Neutrophil (primary cell): ENCODE measurements at regions not wholly inside any gene's neighbourhood (a gene's known extent, or its start where the extent isn't known, plus 50 kb on each side); places are given as distances from the start of the nearest gene placed in this dataset.

ENCODE experiments used
- H3K27ac ChIP-seq: fragments of 200-600 bp; sonication (generic); 2 replicates; pipeline ENCODE4 v1.5.1; 2016; ENCODE audit warnings: mild to moderate bottlenecking, moderate library complexity
- H3K27me3 ChIP-seq: fragments of 200-600 bp; sonication (generic); 2 replicates; pipeline ENCODE4 v1.6.0; 2016; ENCODE audit warnings: mild to moderate bottlenecking
- H3K36me3 ChIP-seq: fragments of 200-600 bp; sonication (generic); 2 replicates; pipeline ENCODE4 v1.5.1; 2017
- H3K4me1 ChIP-seq, 2 experiments: fragments of 200-600 bp in 1 of 2; sonication (generic) in 1 of 2; 1 replicate in 1 of 2; 2 replicates in 1 of 2; pipeline versions ENCODE4 v1.5.1 to v1.6.1; 2013 to 2016; ENCODE audit warnings: low read depth in 1 of 2, low read length in 1 of 2, mild to moderate bottlenecking in 1 of 2, moderate library complexity in 1 of 2; ENCODE audit not compliant: control insufficient read depth in 1 of 2, insufficient read depth in 1 of 2
- H3K4me3 ChIP-seq, 2 experiments: fragments of 200-600 bp in 1 of 2; sonication (generic) in 1 of 2; 1 replicate in 1 of 2; 2 replicates in 1 of 2; pipeline ENCODE4 v1.5.1; 2013 to 2016; ENCODE audit warnings: low read depth in 1 of 2, low read length in 1 of 2, mild to moderate bottlenecking in 1 of 2, moderate library complexity in 1 of 2
- H3K9me3 ChIP-seq: fragments of 200-600 bp; sonication (generic); 2 replicates; pipeline ENCODE4 v1.5.1; 2016
- CTCF ChIP-seq: fragments of 200-600 bp; sonication (generic); IDR thresholded peaks from 2 replicates; pipeline ENCODE4 v1.5.1; 2016; ENCODE audit warnings: antibody characterized with exemption

GRCh38 chr13:27868641-27869435 is 51.0 kb upstream of the PDX1 start:
- TF ChIP-seq CTCF = no peak
- H3K9me3 ChIP-seq = no peaks in the 10 kb centered on the region
- H3K27ac ChIP-seq = no peak overlapping the region
- no peaks in the 10 kb centered on the region for H3K36me3 ChIP-seq
- H3K27me3 ChIP-seq = peaks cover 81% of the 10 kb centered on the region
- H3K4me1 ChIP-seq = no peaks in the 10 kb centered on the region
- H3K4me3 ChIP-seq = no peak overlapping the region

- TF ChIP-seq CTCF = no peak
- Histone ChIP-seq H3K27ac (no peak overlapping the region), H3K9me3 (no peaks in the 10 kb centered on the region), H3K4me3 (no peak overlapping the region), H3K36me3 (no peaks in the 10 kb centered on the region), H3K4me1 (no peaks in the 10 kb centered on the region), H3K27me3 (peaks cover 79% of the 10 kb centered on the region)
Observed at GRCh38 chr13:27869436-27870095, 50.2 kb upstream of the PDX1 start.
